ENCODE measurements at regions not wholly inside any gene's neighbourhood (a gene's known extent, or its start where the extent isn't known, plus 50 kb on each side); places are given as distances from the start of the nearest gene placed in this dataset.

GRCh38 chr19:28563964-28564921, 648.7 kb downstream of the UQCRFS1 start:
- no peak for DNase-seq (ENCODE audit: extremely low spot score)
- ChIA-PET POLR2A (no interaction called here), CTCF (no interaction called here)
- TF ChIP-seq SUZ12 (IDR thresholded peaks at IDR 0.05) (no peak), ZNF384 (IDR thresholded peaks at IDR 0.05) (no peak), FOXA1 (IDR thresholded peaks at IDR 0.05) (no peak), CTBP1 (IDR thresholded peaks at IDR 0.05; ENCODE audit: borderline replicate concordance) (no peak), HDGF (IDR thresholded peaks at IDR 0.05; ENCODE audit: borderline replicate concordance) (no peak), L3MBTL2 (conservative IDR thresholded peaks at IDR 0.05) (no peak), BHLHE40 (IDR thresholded peaks at IDR 0.05; ENCODE audit: borderline replicate concordance) (no peak), NFRKB (IDR thresholded peaks at IDR 0.05) (no peak), LEF1 (IDR thresholded peaks at IDR 0.05; ENCODE audit: borderline replicate concordance) (no peak), FOXM1 (IDR thresholded peaks at IDR 0.05; ENCODE audit: borderline replicate concordance) (no peak), FOXK2 (IDR thresholded peaks at IDR 0.05) (no peak), TARDBP (IDR thresholded peaks at IDR 0.05) (no peak), ARNT (IDR thresholded peaks at IDR 0.05) (no peak)

GRCh38 chr19:28560786-28561185, 652.2 kb downstream of the UQCRFS1 start:
- no peak for TF ChIP-seq CTBP1 (IDR thresholded peaks at IDR 0.05; ENCODE audit: borderline replicate concordance)
- TF ChIP-seq SUZ12 (IDR thresholded peaks at IDR 0.05) = no peak
- no peak for TF ChIP-seq FOXK2 (IDR thresholded peaks at IDR 0.05)
- no peak for TF ChIP-seq TARDBP (IDR thresholded peaks at IDR 0.05)
- TF ChIP-seq ZNF384 (IDR thresholded peaks at IDR 0.05) = no peak
- ChIA-PET CTCF (interaction anchor here (0.6 kb wide), 1 partner anchor 1915 kb away, joined by 3 read pairs; no protein-coding TSS in a partner anchor), POLR2A (no interaction called here)
- DNase-seq (ENCODE audit: extremely low spot score) = no peak

- DNase-seq (ENCODE audit: extremely low spot score) = no peak
- ChIA-PET CTCF (no interaction called here), POLR2A (no interaction called here)
- TF ChIP-seq BHLHE40 (IDR thresholded peaks at IDR 0.05; ENCODE audit: borderline replicate concordance) = no peak
- no peak for TF ChIP-seq FOXA1 (IDR thresholded peaks at IDR 0.05)
- no peak for TF ChIP-seq ARNT (IDR thresholded peaks at IDR 0.05)
- no peak for TF ChIP-seq CTBP1 (IDR thresholded peaks at IDR 0.05; ENCODE audit: borderline replicate concordance)
- TF ChIP-seq HDGF (IDR thresholded peaks at IDR 0.05; ENCODE audit: borderline replicate concordance) = no peak
- TF ChIP-seq, protein P1, sequence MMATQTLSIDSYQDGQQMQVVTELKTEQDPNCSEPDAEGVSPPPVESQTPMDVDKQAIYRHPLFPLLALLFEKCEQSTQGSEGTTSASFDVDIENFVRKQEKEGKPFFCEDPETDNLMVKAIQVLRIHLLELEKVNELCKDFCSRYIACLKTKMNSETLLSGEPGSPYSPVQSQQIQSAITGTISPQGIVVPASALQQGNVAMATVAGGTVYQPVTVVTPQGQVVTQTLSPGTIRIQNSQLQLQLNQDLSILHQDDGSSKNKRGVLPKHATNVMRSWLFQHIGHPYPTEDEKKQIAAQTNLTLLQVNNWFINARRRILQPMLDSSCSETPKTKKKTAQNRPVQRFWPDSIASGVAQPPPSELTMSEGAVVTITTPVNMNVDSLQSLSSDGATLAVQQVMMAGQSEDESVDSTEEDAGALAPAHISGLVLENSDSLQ (IDR thresholded peaks at IDR 0.05) = no peak
- TF ChIP-seq L3MBTL2 (conservative IDR thresholded peaks at IDR 0.05) = no peak
- TF ChIP-seq FOXK2 (IDR thresholded peaks at IDR 0.05) = no peak
- no peak for TF ChIP-seq SP1 (IDR thresholded peaks at IDR 0.05)
- no peak for TF ChIP-seq ZNF384 (IDR thresholded peaks at IDR 0.05)
- TF ChIP-seq FOXM1 (IDR thresholded peaks at IDR 0.05; ENCODE audit: borderline replicate concordance) = no peak
These were observed 654.2 kb downstream of the UQCRFS1 start for GRCh38 chr19:28558783-28559182.

GRCh38 chr19:28556371-28556770, 656.6 kb downstream of the UQCRFS1 start:
- POLR2A ChIA-PET = no interaction called here
- TF ChIP-seq FOXM1 (IDR thresholded peaks at IDR 0.05; ENCODE audit: borderline replicate concordance) (no peak), FOXK2 (IDR thresholded peaks at IDR 0.05) (no peak), NFRKB (IDR thresholded peaks at IDR 0.05) (no peak), ARNT (IDR thresholded peaks at IDR 0.05) (no peak), CTBP1 (IDR thresholded peaks at IDR 0.05; ENCODE audit: borderline replicate concordance) (no peak), FOXA1 (IDR thresholded peaks at IDR 0.05) (no peak), SUZ12 (IDR thresholded peaks at IDR 0.05) (no peak), ELF4 (IDR thresholded peaks at IDR 0.05) (no peak), LEF1 (IDR thresholded peaks at IDR 0.05; ENCODE audit: borderline replicate concordance) (no peak), L3MBTL2 (conservative IDR thresholded peaks at IDR 0.05) (no peak), BHLHE40 (IDR thresholded peaks at IDR 0.05; ENCODE audit: borderline replicate concordance) (no peak), ZNF384 (IDR thresholded peaks at IDR 0.05) (no peak), SP1 (IDR thresholded peaks at IDR 0.05) (no peak), TARDBP (IDR thresholded peaks at IDR 0.05) (no peak), HDGF (IDR thresholded peaks at IDR 0.05; ENCODE audit: borderline replicate concordance) (no peak)
- TF ChIP-seq, protein P1 (IDR thresholded peaks at IDR 0.05) = no peak
- CTCF ChIA-PET = no interaction called here
- DNase-seq (ENCODE audit: extremely low spot score) = no peak

GRCh38 chr19:28555317-28555716, 657.6 kb downstream of the UQCRFS1 start:
- ChIA-PET POLR2A (no interaction called here), CTCF (no interaction called here)
- DNase-seq (ENCODE audit: extremely low spot score) = no peak
- TF ChIP-seq SP1 (IDR thresholded peaks at IDR 0.05) (no peak), SUZ12 (IDR thresholded peaks at IDR 0.05) (no peak), TARDBP (IDR thresholded peaks at IDR 0.05) (no peak), ELF4 (IDR thresholded peaks at IDR 0.05) (no peak), HDGF (IDR thresholded peaks at IDR 0.05; ENCODE audit: borderline replicate concordance) (no peak), LEF1 (IDR thresholded peaks at IDR 0.05; ENCODE audit: borderline replicate concordance) (no peak), CTBP1 (IDR thresholded peaks at IDR 0.05; ENCODE audit: borderline replicate concordance) (no peak), FOXA1 (IDR thresholded peaks at IDR 0.05) (no peak), NFRKB (IDR thresholded peaks at IDR 0.05) (no peak), ZNF384 (IDR thresholded peaks at IDR 0.05) (no peak), FOXM1 (IDR thresholded peaks at IDR 0.05; ENCODE audit: borderline replicate concordance) (no peak), BHLHE40 (IDR thresholded peaks at IDR 0.05; ENCODE audit: borderline replicate concordance) (no peak), L3MBTL2 (conservative IDR thresholded peaks at IDR 0.05) (no peak), ARNT (IDR thresholded peaks at IDR 0.05) (no peak), FOXK2 (IDR thresholded peaks at IDR 0.05) (no peak)

GRCh38 chr19:28554321-28555091, 658.4 kb downstream of the UQCRFS1 start:
- no peak for DNase-seq (ENCODE audit: extremely low spot score)
- ChIA-PET CTCF (no interaction called here), POLR2A (no interaction called here)
- TF ChIP-seq FOXK2 (IDR thresholded peaks at IDR 0.05) = no peak
- no peak for TF ChIP-seq CTBP1 (IDR thresholded peaks at IDR 0.05; ENCODE audit: borderline replicate concordance)
- no peak for TF ChIP-seq ZNF384 (IDR thresholded peaks at IDR 0.05)
- no peak for TF ChIP-seq FOXM1 (IDR thresholded peaks at IDR 0.05; ENCODE audit: borderline replicate concordance)
- TF ChIP-seq ELF4 (IDR thresholded peaks at IDR 0.05) = no peak
- no peak for TF ChIP-seq NFRKB (IDR thresholded peaks at IDR 0.05)
- TF ChIP-seq SP1 (IDR thresholded peaks at IDR 0.05) = no peak
- no peak for TF ChIP-seq HDGF (IDR thresholded peaks at IDR 0.05; ENCODE audit: borderline replicate concordance)
- TF ChIP-seq, protein P1 (IDR thresholded peaks at IDR 0.05) = no peak
- no peak for TF ChIP-seq TARDBP (IDR thresholded peaks at IDR 0.05)
- no peak for TF ChIP-seq L3MBTL2 (conservative IDR thresholded peaks at IDR 0.05)
- no peak for TF ChIP-seq FOXA1 (IDR thresholded peaks at IDR 0.05)
- TF ChIP-seq SUZ12 (IDR thresholded peaks at IDR 0.05) = no peak
- TF ChIP-seq LEF1 (IDR thresholded peaks at IDR 0.05; ENCODE audit: borderline replicate concordance) = no peak
- no peak for TF ChIP-seq ARNT (IDR thresholded peaks at IDR 0.05)
- TF ChIP-seq BHLHE40 (IDR thresholded peaks at IDR 0.05; ENCODE audit: borderline replicate concordance) = no peak
